Nephron (organoid): ENCODE measurements at regions not wholly inside any gene's neighbourhood (a gene's known extent, or its start where the extent isn't known, plus 50 kb on each side); places are given as distances from the start of the nearest gene placed in this dataset.
"Not testable (repeated sequence)": the region's sequence is repeated elsewhere in the genome, so short reads cannot be mapped to it uniquely, and the experiment has no call there.

Experiments used
- H3K27ac Mint-ChIP-seq, 3 experiments: 2 replicates each; pipeline ENCODE4 v1.8.0; 2020; ENCODE audit warnings: mixed read lengths in 3 of 3, mild to moderate bottlenecking in 2 of 3, moderate library complexity in 1 of 3
- H3K27me3 Mint-ChIP-seq: 2 replicates; pipeline ENCODE4 v1.8.0; 2021; ENCODE audit warnings: low read depth, mild to moderate bottlenecking, moderate library complexity, mixed read lengths
- H3K36me3 Mint-ChIP-seq: 2 replicates; pipeline ENCODE4 v1.8.0; 2020; ENCODE audit warnings: low read depth, mixed read lengths
- H3K4me1 Mint-ChIP-seq: 2 replicates; pipeline ENCODE4 v1.8.0; 2020; ENCODE audit warnings: mixed read lengths
- H3K4me3 Mint-ChIP-seq, 3 experiments: 2 replicates each; pipeline ENCODE4 v1.8.0; 2020; ENCODE audit warnings: mild to moderate bottlenecking in 3 of 3, mixed read lengths in 3 of 3, moderate library complexity in 2 of 3
- H3K9me3 Mint-ChIP-seq: 2 replicates; pipeline ENCODE4 v1.8.0; 2020; ENCODE audit warnings: mixed read lengths
- TF ChIP-seq, protein P1 (sequence below), 3 experiments: fragments of 200-600 bp; sonication (generic); IDR thresholded peaks; one replicate each; pipeline ENCODE4 v1.5.0; 2021; ENCODE audit warnings: antibody characterized with exemption in 3 of 3; ENCODE audit not compliant: unreplicated experiment in 3 of 3

DNA sequence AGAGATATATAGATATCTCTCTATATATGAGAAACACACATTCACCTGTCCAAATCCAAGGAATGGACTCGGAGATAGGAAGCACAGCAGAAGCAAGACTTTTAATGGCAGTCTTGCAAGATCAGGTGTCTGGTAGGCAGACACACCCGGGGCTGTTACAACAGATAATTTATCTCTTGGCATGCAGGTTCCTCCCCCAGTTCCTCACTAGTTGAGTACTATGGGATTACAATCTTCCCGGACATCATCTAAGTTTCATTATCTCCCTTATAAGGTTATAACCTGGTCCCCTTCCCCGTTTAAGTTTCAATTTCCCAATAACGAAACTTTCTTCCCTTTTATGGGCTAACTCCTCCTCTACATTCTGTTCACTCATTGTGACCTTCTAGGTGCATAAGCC is 399.3 kb downstream of the PPP1R3A start:
- Mint-ChIP-seq H3K4me1 (no peaks in the 10 kb centered on the region), H3K36me3 (no peaks in the 10 kb centered on the region), H3K4me3 (no peak overlapping the region), H3K27me3 (no peaks in the 10 kb centered on the region), H3K9me3 (peaks cover 20% of the 10 kb centered on the region), H3K27ac (no peak overlapping the region)
- TF ChIP-seq, protein P1, sequence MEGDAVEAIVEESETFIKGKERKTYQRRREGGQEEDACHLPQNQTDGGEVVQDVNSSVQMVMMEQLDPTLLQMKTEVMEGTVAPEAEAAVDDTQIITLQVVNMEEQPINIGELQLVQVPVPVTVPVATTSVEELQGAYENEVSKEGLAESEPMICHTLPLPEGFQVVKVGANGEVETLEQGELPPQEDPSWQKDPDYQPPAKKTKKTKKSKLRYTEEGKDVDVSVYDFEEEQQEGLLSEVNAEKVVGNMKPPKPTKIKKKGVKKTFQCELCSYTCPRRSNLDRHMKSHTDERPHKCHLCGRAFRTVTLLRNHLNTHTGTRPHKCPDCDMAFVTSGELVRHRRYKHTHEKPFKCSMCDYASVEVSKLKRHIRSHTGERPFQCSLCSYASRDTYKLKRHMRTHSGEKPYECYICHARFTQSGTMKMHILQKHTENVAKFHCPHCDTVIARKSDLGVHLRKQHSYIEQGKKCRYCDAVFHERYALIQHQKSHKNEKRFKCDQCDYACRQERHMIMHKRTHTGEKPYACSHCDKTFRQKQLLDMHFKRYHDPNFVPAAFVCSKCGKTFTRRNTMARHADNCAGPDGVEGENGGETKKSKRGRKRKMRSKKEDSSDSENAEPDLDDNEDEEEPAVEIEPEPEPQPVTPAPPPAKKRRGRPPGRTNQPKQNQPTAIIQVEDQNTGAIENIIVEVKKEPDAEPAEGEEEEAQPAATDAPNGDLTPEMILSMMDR (IDR thresholded peaks at IDR 0.05; ENCODE audit: unreplicated experiment in 3 of 3) = no peak

GRCh38 chr7:113504691-113505090 is 386.3 kb upstream of the SMIM30 start:
- TF ChIP-seq, protein P1 (IDR thresholded peaks at IDR 0.05; ENCODE audit: unreplicated experiment in 3 of 3) = no peak

DNA sequence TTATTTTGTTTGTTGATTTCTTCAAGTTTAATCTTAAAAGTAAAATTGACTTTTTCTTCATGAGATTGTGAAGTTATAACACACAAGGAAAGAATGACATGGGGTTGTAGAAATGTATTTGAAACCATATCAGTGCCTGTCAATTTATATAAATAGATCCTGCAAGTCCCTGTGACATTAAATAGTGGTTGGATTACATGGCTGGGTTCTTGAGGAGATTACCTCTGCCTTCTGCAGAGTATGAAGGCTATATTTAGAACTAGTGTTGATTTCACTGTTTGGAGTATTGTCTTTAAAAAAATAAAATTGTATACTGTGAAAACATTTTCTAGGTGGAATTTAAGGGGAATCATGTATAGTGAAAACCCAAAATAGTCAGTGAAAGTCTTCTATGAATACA is 385.8 kb upstream of the SMIM30 start:
- Mint-ChIP-seq H3K9me3 (peaks cover 5% of the 10 kb centered on the region), H3K4me1 (peaks cover 4% of the 10 kb centered on the region), H3K27me3 (no peaks in the 10 kb centered on the region), H3K4me3 (no peak overlapping the region), H3K36me3 (no peaks in the 10 kb centered on the region), H3K27ac (no peak overlapping the region)
- TF ChIP-seq, protein P1 (IDR thresholded peaks at IDR 0.05; ENCODE audit: unreplicated experiment in 3 of 3) = no peak

More at GRCh38 chr7:113504691-113505090, 386.3 kb upstream of the SMIM30 start:
- H3K4me3 Mint-ChIP-seq = no peak overlapping the region
- no peaks in the 10 kb centered on the region for H3K36me3 Mint-ChIP-seq
- peaks cover 4% of the 10 kb centered on the region for H3K4me1 Mint-ChIP-seq
- no peak overlapping the region for H3K27ac Mint-ChIP-seq
- H3K27me3 Mint-ChIP-seq = no peaks in the 10 kb centered on the region
- H3K9me3 Mint-ChIP-seq = peaks cover 5% of the 10 kb centered on the region

- not testable (repeated sequence) for H3K27ac Mint-ChIP-seq, H3K4me3 Mint-ChIP-seq, H3K36me3 Mint-ChIP-seq, H3K27me3 Mint-ChIP-seq, H3K4me1 Mint-ChIP-seq, H3K9me3 Mint-ChIP-seq
These were observed 378.2 kb upstream of the SMIM30 start for GRCh38 chr7:113496586-113496985.

- not testable (repeated sequence) for H3K27me3 Mint-ChIP-seq, H3K36me3 Mint-ChIP-seq, H3K4me3 Mint-ChIP-seq, H3K4me1 Mint-ChIP-seq, H3K9me3 Mint-ChIP-seq
- peak overlapping the region in 2 of 3 experiments; percentile 23 to 54 for H3K27ac Mint-ChIP-seq
These were observed 376.6 kb upstream of the SMIM30 start for GRCh38 chr7:113494797-113495566.

- Mint-ChIP-seq H3K4me1 (no peaks in the 10 kb centered on the region), H3K9me3 (no peaks in the 10 kb centered on the region), H3K4me3 (no peak overlapping the region), H3K36me3 (no peaks in the 10 kb centered on the region), H3K27ac (no peak overlapping the region), H3K27me3 (no peaks in the 10 kb centered on the region)
- TF ChIP-seq, protein P1 (IDR thresholded peaks at IDR 0.05; ENCODE audit: unreplicated experiment in 3 of 3) = no peak
These were observed 373.0 kb upstream of the SMIM30 start for GRCh38 chr7:113491305-113491704.
